ENCODE measurements at regions not wholly inside any gene's neighbourhood (a gene's known extent, or its start where the extent isn't known, plus 50 kb on each side); places are given as distances from the start of the nearest gene placed in this dataset.

DNA sequence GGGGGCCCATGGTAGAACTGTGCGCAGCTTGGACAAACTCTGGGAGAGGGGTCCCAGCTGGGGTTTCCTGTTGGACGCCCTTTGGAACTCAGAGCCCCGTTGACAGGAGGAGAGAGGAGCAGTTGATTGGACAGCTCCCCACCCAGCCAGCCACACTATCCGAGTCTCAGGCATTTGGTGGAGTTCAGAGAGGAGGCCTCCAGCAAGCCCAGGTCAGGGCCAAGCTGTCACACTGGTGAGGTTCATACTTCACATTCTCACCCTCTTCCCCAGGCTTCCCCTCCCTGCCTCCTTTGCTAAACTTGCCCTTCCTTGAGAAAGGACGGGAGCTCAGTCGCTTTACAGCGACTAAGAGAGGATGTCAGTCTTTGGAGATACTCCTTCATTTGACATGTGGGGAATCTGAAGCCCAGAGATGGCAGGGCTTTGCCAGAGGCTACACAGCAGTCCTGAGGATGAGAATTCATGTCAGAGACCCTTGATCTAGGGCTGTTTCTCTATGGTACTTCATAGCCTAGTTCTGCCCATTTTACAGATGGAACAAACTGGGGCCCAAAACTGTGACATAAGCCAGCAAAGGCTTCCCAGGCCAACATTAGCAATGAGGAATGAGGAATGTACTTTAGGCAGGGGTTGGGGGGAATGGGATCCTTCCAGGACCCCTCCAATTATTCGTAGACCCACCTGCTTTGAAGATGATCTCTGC lies 142.2 kb downstream of the SMAD6 start:
- no peak overlapping the region for H3K4me3 ChIP-seq (ENCODE audit: low read depth, low read length)
- TF ChIP-seq CTCF (IDR thresholded peaks at IDR 0.05; ENCODE audit: borderline replicate concordance, insufficient read depth, low read depth, low read length): no peak

DNA sequence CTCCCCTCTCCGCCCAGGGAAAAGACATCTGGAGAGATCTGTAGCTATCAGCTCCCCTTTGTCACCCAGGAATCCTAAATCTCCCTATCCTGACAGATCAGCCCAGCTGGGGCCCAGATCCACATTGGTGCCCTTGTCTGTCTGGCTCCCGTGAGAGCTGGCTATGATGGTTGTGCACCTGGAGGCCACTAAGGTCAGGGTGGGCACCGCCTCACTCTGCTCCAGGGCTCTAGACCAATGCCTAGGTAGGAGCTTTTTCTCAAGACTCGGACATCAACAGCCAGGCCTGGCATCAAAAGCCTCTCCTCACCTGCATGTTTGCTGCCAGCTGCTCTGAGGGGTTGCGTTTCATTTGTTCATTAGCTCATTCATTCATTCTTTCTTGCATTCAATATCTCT lies 142.7 kb downstream of the SMAD6 start:
- no peak for TF ChIP-seq CTCF (IDR thresholded peaks at IDR 0.05; ENCODE audit: borderline replicate concordance, insufficient read depth, low read depth, low read length)

DNA sequence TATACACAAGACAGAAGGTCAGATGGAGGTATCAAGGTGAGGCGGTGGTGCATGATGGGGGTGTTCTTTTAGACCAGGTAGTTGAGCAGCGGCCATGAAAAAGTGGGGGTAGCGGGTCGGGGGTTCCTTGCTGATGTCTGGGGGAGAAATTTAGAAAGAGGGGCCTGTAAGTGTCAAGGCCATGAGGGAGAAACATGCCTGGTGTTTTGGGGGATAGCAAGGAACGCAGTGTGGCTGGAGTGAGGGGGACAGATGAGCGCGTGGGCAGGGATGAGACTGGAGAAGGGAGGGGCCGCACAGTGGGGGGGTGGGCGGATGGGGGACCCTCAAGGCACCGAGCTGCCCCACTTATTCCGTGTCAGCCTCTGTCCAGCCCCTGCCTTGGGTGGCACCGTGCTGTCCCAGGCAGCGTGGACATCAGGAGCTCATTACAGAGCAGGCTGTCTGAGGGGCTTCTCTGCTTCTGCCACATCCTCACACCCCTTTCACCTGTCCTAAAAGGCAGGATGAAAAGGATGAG lies 143.3 kb downstream of the SMAD6 start:
- no peak overlapping the region for H3K4me3 ChIP-seq (ENCODE audit: low read depth, low read length)
- TF ChIP-seq CTCF (IDR thresholded peaks at IDR 0.05; ENCODE audit: borderline replicate concordance, insufficient read depth, low read depth, low read length): no peak

More for the DNA sequence above, 142.7 kb downstream of the SMAD6 start:
- H3K4me3 ChIP-seq (ENCODE audit: low read depth, low read length): no peak overlapping the region

DNA sequence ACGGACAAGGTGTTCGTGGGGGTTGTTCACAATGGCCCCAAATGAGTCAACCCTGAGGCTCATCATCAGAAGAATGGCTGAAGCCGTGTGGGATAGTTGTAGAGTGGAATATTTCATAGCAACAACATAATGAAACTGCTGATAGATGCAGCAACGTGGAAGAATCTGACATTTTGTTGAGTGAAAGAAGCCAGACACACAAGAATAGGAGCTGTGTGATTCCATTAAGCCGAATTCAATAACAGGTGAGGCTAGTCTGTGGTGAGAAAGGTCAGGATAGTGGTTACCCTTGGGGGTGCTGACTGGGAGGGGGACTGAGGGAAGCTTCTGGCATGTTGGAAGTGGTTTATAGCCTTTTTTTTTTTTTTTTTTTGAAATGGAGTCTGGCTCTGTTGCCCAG lies 144.0 kb downstream of the SMAD6 start:
- no peak for TF ChIP-seq CTCF (IDR thresholded peaks at IDR 0.05; ENCODE audit: borderline replicate concordance, insufficient read depth, low read depth, low read length)
- H3K4me3 ChIP-seq (ENCODE audit: low read depth, low read length): no peak overlapping the region

DNA sequence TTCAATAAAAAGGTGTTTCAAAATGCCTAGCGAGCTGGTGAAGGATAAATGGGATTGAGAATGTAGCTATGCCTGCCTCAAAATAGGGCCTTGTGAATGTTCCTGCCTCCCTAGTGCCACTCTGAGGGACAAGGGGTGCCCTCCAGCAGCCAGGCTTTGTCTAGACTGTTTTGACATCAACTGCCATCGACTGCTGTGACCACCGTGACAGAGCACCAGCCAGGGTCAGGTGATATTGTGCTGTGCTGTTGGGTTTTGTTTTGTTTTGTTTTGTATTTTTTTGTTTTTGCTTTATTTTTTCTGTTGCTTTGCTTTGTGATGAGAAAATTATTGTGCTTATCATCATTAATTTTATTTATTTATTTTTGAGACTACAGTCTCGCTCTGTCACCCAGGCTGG lies 144.8 kb downstream of the SMAD6 start:
- no peak overlapping the region for H3K4me3 ChIP-seq (ENCODE audit: low read depth, low read length)
- TF ChIP-seq CTCF (IDR thresholded peaks at IDR 0.05; ENCODE audit: borderline replicate concordance, insufficient read depth, low read depth, low read length): no peak

DNA sequence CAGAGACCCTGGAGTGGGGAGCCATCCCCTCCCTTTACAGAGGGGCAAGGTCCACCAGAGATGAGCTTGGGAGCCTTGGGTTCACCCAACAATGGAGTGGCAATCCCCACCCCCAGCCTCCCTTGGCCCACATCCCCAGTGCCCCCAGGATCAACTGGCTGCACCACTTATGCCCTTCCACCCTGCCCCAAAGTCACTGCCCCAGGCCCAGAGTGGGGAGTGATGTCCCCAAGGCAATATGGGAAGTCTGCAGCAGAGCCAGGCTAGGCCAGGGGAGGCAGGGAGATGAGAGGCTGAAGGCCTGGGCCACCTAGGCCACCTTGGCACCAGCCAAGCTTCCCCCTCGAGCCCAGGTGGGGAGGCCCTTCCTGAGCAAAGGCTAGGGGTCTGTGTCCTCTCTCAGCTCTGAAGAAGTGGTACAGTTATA lies 145.5 kb downstream of the SMAD6 start:
- no peak overlapping the region for H3K4me3 ChIP-seq (ENCODE audit: low read depth, low read length)
- no peak for TF ChIP-seq CTCF (IDR thresholded peaks at IDR 0.05; ENCODE audit: borderline replicate concordance, insufficient read depth, low read depth, low read length)

- H3K4me3 ChIP-seq (ENCODE audit: low read depth, low read length): no peak overlapping the region
- TF ChIP-seq CTCF (IDR thresholded peaks at IDR 0.05; ENCODE audit: borderline replicate concordance, insufficient read depth, low read depth, low read length): no peak
These were observed 146.1 kb downstream of the SMAD6 start for GRCh38 chr15:66848116-66848515.

All from GM12875 (cell line).